AG20443 (cell line): ENCODE measurements at regions not wholly inside any gene's neighbourhood (a gene's known extent, or its start where the extent isn't known, plus 50 kb on each side); places are given as distances from the start of the nearest gene placed in this dataset.
"Not testable (repeated sequence)": the region's sequence is repeated elsewhere in the genome, so short reads cannot be mapped to it uniquely, and the experiment has no call there.

Source experiments
- DNase-seq: peaks from one replicate; pipeline ENCODE4 v3.0.0; 2012; ENCODE audit warnings: low spot score, mixed read lengths

- no peak for DNase-seq
Measured at GRCh38 chr21:26331205-26331980, 160.8 kb upstream of the APP start.

- DNase-seq: no peak
Measured at GRCh38 chr21:26320596-26320995, 150.0 kb upstream of the APP start.

GRCh38 chr21:26307640-26308039 lies 137.1 kb upstream of the APP start:
- no peak for DNase-seq

DNA sequence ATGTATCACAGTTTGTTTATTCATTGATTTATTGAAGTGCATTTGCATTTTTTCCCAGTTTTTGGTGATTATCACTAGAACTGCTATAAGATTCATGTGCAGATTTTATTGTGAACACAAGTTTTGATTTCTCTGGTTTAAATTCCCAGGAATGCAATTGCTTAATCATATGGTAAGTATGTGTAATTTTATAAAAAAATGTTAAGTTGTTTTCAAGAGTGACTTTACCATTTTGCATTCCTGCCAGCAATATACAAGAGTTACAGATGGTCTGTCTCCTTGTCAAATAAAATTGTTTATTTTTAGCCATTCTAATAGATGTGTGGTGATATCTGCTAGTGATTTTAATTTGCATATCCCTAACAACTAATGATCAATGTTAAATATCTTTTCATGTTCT lies 127.3 kb upstream of the APP start:
- DNase-seq: no peak

- no peak for DNase-seq
Measured at GRCh38 chr21:26293141-26293946, 122.8 kb upstream of the APP start.

GRCh38 chr21:26288026-26288425 lies 117.5 kb upstream of the APP start:
- DNase-seq: no peak

DNA sequence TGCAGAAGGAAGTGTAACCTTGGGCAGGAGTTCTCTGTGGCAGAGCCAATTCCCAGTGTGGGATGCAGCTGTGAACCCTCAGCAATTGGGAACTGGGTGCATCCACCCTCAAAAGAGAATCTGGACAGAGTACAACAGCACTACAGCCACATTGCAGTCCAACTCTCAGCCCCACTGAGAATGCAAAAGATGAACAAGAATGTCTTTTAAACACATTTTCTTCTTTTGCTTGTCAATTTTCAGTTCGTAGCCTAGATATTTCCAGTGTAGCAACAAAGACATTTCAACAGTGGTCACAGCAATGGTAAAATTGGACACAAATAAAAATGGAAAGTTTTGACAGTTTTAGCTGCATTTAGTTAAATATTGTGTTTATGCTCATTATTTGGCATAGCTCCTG lies 114.0 kb upstream of the APP start:
- DNase-seq: no peak

DNA sequence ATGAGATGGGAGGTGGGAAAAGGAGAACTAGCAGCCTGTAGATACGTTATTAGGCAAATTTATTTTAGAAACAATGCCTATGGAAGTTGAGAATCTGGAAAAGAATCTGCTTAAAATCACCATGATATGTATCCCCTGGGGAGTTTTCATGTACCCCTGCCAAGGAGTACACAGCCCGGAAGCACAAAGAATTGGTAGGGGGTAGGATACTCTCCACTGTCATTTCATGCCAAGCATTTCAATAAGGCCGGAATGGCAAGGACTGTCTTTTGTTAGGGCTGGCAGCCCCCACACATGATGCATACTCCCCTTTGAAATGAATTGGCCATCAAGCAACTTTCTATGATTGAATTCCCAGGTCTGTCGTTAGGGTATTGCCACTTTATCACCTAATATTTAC lies 111.5 kb upstream of the APP start:
- no peak for DNase-seq

- DNase-seq: no peak
Measured at GRCh38 chr21:26281506-26281905, 110.9 kb upstream of the APP start.

DNA sequence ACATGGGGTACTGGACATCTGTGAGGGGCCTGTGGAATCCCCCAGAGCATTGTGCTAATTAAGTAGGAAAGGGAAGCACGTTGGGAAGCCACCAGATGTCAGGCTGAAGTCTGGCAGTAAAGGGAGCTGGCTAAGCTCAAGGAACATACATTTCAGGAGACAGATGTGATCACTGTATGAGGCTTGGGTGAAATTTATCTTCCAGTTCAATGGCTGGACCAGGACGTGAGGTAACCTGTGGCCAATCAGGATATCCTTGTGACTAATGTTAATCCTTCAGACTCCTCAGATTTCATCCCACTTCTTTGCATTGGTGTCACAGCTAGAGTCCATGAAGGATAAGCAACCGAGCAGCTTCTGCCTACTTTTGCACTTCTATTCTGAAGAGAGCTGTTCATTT lies 110.2 kb upstream of the APP start:
- peak; percentile 9 for DNase-seq

DNA sequence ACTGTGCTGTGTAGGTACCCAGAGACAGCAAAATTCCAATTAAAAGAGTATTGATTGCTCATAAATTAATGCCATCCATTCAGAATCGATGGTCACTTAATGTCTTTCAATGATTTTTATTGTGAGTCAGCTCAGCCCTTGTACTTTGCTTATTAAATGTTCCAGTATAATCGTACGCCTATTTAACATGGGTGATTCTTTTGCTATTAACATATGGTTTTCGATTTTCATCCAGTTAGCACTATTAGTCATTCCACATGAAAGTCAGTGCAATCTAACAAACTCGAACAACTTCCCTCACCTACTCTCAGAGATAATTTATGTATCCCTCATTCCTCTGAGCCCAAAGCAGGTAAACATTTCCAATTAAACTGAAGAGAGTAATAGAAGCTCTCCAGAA lies 109.6 kb upstream of the APP start:
- DNase-seq: no peak

- no peak for DNase-seq
Measured at GRCh38 chr21:26275801-26276200, 105.2 kb upstream of the APP start.

- no peak for DNase-seq
Measured at GRCh38 chr21:26273686-26274313, 103.2 kb upstream of the APP start.

DNA sequence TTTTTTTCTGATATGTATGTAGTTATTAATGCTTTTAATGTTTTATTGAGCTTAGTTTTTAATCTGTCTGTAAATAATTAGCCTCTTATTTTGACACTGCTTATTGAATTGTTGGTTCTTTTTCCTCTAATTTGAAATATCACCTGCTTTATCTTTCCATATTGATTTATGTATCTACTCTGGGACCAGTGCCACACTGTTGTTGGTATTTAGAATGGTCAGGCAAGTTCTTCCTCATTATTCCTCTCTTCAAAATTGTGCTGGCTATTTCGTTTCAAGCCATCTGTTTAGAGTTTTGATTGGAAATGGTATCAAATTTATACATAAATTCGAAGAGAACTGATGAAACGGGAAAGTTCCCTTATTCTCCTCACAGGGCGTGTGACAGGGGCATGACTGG lies 96.8 kb upstream of the APP start:
- no peak for DNase-seq

DNA sequence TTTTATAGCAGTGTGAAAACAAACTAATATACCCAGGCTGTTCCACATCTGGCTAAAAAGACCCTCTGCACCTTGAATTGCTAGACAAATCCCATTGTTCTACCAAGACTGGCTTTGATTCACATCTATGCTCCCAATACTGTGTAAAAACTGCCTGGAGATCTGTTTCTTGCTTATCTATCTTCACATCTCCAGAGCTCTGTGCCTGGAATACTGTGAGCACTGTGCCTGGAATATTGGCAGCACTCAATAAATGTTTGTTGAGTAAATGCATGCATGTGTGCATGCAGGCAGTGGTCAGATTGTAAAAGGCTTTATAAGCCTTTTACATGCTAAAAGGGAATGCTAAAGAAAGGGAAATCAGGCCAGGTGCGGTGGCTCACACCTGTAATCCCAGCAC lies 75.5 kb upstream of the APP start:
- no peak for DNase-seq

DNA sequence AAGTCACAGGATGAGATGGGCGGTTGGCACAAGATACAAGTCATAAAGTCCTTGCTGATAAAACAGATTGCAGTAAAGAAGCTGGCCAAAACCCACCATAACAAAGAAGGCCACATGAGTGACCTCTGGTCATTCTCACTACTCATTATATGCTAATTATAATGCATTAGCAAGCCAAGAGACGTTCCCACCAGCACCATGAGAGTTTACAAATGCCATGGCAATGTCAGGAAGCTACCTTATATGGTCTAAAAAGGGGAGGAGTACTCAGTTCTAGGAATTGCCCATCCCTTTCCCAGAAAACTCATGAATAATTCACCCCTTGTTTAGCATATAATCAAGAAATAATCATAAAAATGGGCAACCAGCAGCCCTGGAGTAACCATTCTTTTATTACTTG lies 74.9 kb upstream of the APP start:
- no peak for DNase-seq

DNA sequence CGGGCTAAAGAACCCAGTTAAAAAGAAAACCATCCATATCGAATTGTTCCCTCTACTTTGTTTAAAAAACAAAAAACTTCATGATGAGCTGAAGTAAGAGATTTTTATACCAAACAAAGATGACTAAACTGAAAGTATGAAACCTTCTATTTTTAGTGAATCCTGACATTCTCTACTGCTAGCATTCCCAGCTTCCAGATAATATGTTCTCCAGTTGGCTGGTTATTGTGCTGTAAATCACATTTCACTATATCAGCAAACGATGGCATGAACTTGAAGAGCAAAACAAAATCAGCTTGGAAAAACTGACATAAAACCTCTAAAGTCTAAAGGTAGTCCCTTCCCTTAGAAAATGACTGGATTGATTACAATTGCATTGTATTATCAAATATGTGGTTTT lies 68.1 kb upstream of the APP start:
- no peak for DNase-seq

DNA sequence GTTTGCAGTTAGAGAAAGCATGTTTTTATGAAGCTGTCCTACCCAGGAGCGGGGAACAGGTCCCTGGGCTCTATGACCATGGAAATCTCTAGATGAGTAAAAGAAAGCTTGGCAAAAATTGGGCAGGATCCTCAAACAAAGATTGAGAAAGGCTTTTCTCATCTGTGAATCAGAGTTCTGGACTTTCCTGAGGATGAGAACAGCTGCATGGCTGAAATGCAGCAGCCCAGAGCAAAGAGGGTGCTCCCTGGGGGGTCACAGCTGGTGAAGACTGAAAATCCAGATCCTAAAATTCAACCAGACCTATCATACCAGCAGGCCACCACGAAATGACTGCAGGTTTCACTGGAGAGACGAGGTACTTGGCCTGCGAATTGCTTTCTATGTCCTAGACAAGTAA lies 65.7 kb upstream of the APP start:
- DNase-seq: no peak

DNA sequence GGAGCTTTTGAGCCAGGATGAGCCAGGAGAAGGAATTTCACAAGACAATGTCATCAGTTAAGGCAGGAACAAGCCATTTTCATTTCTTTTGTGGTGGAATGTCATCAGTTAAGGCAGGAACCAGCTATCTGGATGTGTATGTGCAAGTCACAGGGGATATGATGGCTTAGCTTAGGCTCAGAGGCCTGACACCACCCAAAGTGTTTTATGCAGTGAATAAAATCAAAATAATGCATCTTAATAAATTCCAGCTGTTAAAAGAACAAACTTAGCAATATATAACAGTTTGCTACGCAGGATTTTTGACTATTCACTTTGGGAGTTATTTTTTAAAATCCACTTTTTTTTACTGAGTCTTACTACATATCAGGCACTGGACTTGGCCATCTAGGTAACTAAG lies 62.7 kb upstream of the APP start:
- DNase-seq: not testable (repeated sequence)

DNA sequence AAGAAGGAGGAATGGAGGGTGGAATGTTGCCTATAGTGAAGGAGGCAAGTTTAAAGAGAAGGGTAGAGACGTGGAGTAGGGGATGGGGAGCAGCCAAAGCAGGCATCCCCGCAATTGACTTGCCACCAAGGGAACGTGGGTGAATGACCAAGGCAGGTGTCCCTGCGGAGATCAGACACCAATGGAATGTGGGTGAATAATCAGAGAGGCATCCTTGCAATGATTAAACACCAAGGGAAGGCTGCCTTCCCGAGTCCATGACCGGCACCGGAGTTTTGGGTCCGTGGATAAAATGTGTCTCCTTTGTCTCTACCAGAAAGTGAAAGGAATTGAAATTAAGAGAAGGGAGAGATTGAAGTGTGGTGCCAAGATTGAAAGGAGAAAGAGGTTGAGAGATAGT lies 61.9 kb upstream of the APP start:
- DNase-seq: not testable (repeated sequence)

DNA sequence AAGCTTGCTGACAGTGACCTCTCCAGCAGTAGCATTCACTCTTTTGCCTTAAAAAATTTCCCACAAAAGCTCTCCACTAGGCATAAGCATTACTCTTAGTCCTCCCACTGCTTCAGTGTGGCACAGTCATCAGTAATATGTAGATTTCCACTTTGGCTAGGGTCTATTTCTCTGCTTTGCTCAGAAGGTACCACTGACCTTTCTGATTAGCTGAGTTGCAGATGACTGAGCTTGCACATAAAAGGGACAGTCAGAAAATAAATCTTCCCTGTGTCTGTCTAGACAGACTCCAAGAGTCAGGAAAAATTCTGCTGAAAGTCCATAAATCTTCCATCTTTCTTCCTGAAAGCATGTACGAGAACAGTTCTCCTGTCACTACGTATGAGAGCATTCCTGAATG lies 56.6 kb upstream of the APP start:
- DNase-seq: no peak

DNA sequence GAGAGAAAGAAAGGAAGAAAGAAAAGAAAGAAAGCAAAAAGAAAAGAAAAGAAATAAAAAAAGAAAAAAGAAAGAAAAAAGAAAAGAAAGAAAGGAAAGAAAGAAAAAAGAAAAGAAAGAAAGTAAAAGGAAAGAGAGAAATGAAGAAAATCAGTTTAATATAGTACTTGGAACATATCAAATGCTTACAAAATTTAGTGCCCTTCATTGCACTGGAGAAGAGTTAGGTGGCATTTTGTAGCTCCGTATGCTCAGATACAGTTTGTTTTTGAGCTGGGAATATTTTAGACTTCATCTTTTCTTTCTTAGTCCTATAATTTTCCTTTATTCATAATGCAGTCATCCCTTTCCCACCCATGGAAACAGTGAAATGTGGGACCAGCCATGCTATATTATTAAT lies 56.2 kb upstream of the APP start:
- no peak for DNase-seq

DNA sequence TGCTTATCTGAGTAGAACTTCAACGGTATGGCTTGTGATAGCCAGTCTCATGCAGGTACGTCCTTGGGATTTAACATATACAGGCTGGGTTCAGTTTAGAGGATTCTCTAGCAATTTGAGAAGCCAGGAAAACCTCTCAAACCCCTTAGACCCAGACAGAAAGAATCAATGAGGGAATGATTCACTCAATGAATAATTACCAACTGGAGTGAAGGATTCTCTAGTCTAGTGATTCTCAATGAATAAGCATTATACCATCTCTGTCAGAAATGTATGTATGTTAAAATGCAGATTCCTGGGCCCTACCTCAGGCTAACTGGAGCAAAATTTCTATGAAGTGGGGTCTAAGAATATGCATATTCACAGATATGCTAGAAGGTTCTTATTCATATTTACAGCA lies 54.5 kb upstream of the APP start:
- no peak for DNase-seq
